Type B pancreatic cell (in vitro differentiated cells): ENCODE measurements at regions not wholly inside any gene's neighbourhood (a gene's known extent, or its start where the extent isn't known, plus 50 kb on each side); places are given as distances from the start of the nearest gene placed in this dataset.

ENCODE experiments used
- DNase-seq: peaks from one replicate; pipeline ENCODE4 v3.0.0; 2021; ENCODE audit warnings: mixed read lengths; ENCODE audit not compliant: unreplicated experiment; ENCODE audit errors: extremely low spot score
- H3K27ac Mint-ChIP-seq: 2 replicates; pipeline ENCODE4 v1.8.0; 2021; ENCODE audit warnings: mild to moderate bottlenecking, mixed read lengths
- H3K27me3 Mint-ChIP-seq: 2 replicates; pipeline ENCODE4 v1.8.0; 2021; ENCODE audit warnings: mixed read lengths
- H3K36me3 Mint-ChIP-seq: 2 replicates; pipeline ENCODE4 v1.8.0; 2021; ENCODE audit warnings: mixed read lengths
- H3K4me1 Mint-ChIP-seq: one replicate; pipeline ENCODE4 v1.8.0; 2021; ENCODE audit warnings: mixed read lengths; ENCODE audit not compliant: unreplicated experiment
- H3K4me3 Mint-ChIP-seq: 2 replicates; pipeline ENCODE4 v1.8.0; 2021; ENCODE audit warnings: mild to moderate bottlenecking, mixed read lengths
- H3K9me3 Mint-ChIP-seq: 2 replicates; pipeline ENCODE4 v1.8.0; 2021; ENCODE audit warnings: mixed read lengths
- TF ChIP-seq, protein P1 (sequence below): fragments of 200-600 bp; sonication (generic); conservative IDR thresholded peaks from 2 replicates; pipeline ENCODE4 v1.5.0; 2021; ENCODE audit warnings: antibody characterized with exemption, mild to moderate bottlenecking

DNA sequence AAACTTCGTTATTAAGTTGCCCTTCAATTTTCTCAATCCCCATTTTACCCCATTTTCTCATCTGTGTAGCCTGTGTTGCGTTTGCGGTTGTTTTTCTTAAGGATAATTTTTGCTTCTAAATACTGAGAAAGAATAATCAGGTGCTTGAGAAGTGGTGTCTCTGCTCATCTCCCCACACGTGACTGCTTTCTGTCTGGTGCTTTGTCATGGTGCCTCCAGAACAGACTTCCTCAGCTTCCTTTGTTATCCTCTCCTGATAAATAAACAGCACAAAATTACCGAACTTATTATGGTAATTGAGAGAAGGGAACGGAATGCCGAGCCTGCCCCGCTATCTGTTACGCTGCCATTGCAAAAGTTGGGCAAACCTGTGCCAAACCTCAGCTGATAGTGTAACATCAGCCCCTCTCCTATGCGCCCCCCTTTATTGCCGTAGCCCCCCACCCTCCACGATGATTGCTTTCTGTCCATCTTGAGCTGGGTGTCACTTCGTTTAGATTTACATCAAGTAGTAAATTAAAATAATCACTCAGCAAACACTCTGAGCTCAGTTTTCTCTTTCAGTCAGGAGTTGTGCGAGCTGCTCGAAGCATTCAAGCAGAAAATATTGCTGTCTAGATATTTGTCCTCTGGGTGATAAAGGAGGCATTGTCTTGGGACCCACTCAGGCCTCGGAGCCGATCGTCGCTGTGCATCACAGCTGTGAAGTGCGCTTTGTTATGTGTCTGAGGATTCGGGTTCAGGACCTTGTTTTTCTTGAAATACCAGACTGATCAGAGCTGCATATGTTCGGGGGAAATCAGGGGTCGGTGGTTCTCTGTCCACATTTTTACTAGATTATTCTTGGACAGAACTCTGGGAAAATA is 1008.5 kb upstream of the FANCL start:
- DNase-seq, result no peak
- peaks cover 14% of the 10 kb centered on the region for H3K4me1 Mint-ChIP-seq

DNA sequence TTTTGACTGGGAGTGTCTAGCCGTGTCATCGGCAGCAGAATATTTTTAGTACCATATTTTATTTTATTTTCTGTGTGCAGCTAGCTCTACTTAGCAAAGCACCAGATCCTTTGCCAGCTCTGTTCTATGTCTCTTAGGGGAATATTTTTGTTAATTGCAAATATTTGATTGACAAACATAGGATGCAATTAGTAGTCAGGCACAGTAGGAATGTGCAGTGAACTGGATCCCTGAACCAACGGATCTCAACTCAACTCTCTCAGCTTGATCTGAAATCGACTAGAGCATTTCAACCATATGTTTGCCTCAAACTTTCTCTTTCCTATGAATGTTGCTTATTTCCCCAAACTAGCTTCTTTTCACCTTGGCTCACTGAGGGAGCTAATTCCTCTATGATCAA is 998.0 kb upstream of the FANCL start:
- Mint-ChIP-seq H3K27ac (no peak overlapping the region), H3K4me1 (no peaks in the 10 kb centered on the region), H3K4me3 (no peak overlapping the region), H3K9me3 (no peaks in the 10 kb centered on the region), H3K27me3 (no peaks in the 10 kb centered on the region), H3K36me3 (no peaks in the 10 kb centered on the region)
- TF ChIP-seq, protein P1, sequence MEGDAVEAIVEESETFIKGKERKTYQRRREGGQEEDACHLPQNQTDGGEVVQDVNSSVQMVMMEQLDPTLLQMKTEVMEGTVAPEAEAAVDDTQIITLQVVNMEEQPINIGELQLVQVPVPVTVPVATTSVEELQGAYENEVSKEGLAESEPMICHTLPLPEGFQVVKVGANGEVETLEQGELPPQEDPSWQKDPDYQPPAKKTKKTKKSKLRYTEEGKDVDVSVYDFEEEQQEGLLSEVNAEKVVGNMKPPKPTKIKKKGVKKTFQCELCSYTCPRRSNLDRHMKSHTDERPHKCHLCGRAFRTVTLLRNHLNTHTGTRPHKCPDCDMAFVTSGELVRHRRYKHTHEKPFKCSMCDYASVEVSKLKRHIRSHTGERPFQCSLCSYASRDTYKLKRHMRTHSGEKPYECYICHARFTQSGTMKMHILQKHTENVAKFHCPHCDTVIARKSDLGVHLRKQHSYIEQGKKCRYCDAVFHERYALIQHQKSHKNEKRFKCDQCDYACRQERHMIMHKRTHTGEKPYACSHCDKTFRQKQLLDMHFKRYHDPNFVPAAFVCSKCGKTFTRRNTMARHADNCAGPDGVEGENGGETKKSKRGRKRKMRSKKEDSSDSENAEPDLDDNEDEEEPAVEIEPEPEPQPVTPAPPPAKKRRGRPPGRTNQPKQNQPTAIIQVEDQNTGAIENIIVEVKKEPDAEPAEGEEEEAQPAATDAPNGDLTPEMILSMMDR, result no peak
- DNase-seq, result no peak

More for the DNA sequence above, 1008.5 kb upstream of the FANCL start:
- Mint-ChIP-seq H3K27ac (peak overlapping the region; percentile 54), H3K36me3 (no peaks in the 10 kb centered on the region), H3K9me3 (no peaks in the 10 kb centered on the region), H3K4me3 (peak overlapping the region; percentile 73), H3K27me3 (no peaks in the 10 kb centered on the region)
- TF ChIP-seq, protein P1, result no peak

DNA sequence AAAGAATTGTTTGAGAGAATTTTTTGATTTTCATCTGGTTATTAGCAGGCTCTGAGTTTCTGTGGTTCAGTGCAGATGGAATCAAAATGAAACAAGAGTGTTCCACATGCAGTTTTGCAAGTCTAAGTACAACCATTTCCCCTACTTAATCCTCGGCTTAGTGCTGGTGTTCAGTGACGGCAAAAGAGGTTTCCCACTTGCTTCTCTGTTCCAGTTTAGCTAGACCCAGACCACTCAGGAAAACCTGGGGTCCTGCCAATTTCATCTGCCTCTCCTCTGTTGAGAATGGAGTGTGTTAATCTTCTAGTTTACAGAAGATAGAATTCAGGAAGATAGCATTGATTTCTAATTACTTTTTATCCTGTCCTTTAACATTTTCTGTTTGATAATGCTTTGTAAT is 996.2 kb upstream of the FANCL start:
- Mint-ChIP-seq H3K9me3 (no peaks in the 10 kb centered on the region), H3K4me1 (no peaks in the 10 kb centered on the region), H3K4me3 (no peak overlapping the region), H3K27ac (no peak overlapping the region), H3K27me3 (no peaks in the 10 kb centered on the region), H3K36me3 (no peaks in the 10 kb centered on the region)
- TF ChIP-seq, protein P1, result no peak
- DNase-seq, result no peak

DNA sequence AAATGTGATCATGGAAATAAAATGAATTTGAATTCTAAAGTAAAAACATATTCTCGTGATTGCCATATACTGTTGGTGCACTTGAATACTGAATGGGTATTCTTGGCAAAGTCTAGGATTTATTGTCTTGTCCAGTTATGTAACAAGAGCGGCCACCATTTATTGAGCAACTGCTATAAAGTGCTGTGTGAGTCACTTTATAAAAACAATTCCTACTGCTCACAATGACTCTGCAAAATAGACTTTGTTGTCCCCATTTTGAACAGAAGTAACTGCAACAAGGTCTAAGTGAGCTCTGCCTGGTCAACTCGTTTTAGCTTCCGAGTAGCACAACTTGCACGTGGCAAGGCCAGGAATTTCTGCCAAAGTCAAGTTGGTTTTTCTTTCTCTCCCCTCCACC is 995.6 kb upstream of the FANCL start:
- Mint-ChIP-seq H3K27ac (no peak overlapping the region), H3K9me3 (no peaks in the 10 kb centered on the region), H3K4me3 (no peak overlapping the region), H3K4me1 (no peaks in the 10 kb centered on the region), H3K27me3 (no peaks in the 10 kb centered on the region), H3K36me3 (no peaks in the 10 kb centered on the region)
- TF ChIP-seq, protein P1, result no peak
- no peak for DNase-seq

DNA sequence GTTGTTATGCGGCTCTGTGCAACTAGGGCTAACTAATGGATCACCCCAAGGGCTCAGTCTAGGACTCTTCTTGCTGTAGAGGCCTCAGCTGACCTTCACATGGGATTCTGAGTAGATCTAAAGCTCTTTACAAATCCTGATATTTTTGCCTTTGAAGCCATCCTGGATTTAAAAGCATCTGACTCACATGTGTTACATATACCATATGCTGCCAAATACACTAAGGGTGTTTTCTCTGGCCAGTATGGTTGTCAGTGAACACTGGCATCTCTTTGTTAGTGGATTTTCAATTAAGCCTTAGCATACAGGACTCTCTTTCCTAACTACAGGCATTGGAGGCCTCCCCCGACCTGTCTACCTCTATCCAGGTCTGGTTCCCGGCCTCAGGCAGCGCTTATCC is 992.8 kb upstream of the FANCL start:
- Mint-ChIP-seq H3K27me3 (no peaks in the 10 kb centered on the region), H3K4me1 (no peaks in the 10 kb centered on the region), H3K27ac (no peak overlapping the region), H3K9me3 (no peaks in the 10 kb centered on the region), H3K4me3 (no peak overlapping the region), H3K36me3 (no peaks in the 10 kb centered on the region)
- TF ChIP-seq, protein P1, result no peak
- no peak for DNase-seq
